PC-3 (cell line): ENCODE measurements at regions not wholly inside any gene's neighbourhood (a gene's known extent, or its start where the extent isn't known, plus 50 kb on each side); places are given as distances from the start of the nearest gene placed in this dataset.

Source experiments
- CTCF ChIP-seq: fragments of 300-600 bp; sonication (generic); conservative IDR thresholded peaks from 2 replicates; pipeline ENCODE4 v1.5.1; 2017; ENCODE audit warnings: antibody characterized with exemption, low read depth, mild to moderate bottlenecking, low read length
- EZH2phosphoT487 ChIP-seq: fragments of 300-600 bp; sonication (generic); IDR thresholded peaks from 2 replicates; pipeline ENCODE4 v1.6.1; 2018; ENCODE audit warnings: mild to moderate bottlenecking, antibody characterized with exemption, low read length, borderline replicate concordance

GRCh38 chr12:87804386-87804785, 224.8 kb downstream of the C12orf50 start:
- TF ChIP-seq CTCF (no peak), EZH2phosphoT487 (no peak)
